ENCODE measurements at regions not wholly inside any gene's neighbourhood (a gene's known extent, or its start where the extent isn't known, plus 50 kb on each side); places are given as distances from the start of the nearest gene placed in this dataset.

GRCh38 chr4:151582098-151582497, 173.1 kb downstream of the FHIP1A start:
- TF ChIP-seq, protein P1, sequence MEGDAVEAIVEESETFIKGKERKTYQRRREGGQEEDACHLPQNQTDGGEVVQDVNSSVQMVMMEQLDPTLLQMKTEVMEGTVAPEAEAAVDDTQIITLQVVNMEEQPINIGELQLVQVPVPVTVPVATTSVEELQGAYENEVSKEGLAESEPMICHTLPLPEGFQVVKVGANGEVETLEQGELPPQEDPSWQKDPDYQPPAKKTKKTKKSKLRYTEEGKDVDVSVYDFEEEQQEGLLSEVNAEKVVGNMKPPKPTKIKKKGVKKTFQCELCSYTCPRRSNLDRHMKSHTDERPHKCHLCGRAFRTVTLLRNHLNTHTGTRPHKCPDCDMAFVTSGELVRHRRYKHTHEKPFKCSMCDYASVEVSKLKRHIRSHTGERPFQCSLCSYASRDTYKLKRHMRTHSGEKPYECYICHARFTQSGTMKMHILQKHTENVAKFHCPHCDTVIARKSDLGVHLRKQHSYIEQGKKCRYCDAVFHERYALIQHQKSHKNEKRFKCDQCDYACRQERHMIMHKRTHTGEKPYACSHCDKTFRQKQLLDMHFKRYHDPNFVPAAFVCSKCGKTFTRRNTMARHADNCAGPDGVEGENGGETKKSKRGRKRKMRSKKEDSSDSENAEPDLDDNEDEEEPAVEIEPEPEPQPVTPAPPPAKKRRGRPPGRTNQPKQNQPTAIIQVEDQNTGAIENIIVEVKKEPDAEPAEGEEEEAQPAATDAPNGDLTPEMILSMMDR (IDR thresholded peaks at IDR 0.05), result no peak
- no peak for TF ChIP-seq POLR2A (IDR thresholded peaks at IDR 0.05)
